ENCODE measurements at regions not wholly inside any gene's neighbourhood (a gene's known extent, or its start where the extent isn't known, plus 50 kb on each side); places are given as distances from the start of the nearest gene placed in this dataset.
A peak's percentile ranks its signal among the peaks of the same experiment; 100 is the strongest.

- TF ChIP-seq PAX5 (IDR thresholded peaks at IDR 0.05; ENCODE audit: insufficient read depth, low read length, severe bottlenecking) (no peak), POLR2A (IDR thresholded peaks at IDR 0.05; ENCODE audit: low read depth, low read length) (no peak), POU2F2 (IDR thresholded peaks at IDR 0.05; ENCODE audit: low read depth, low read length) (no peak), SPI1 (IDR thresholded peaks at IDR 0.05; ENCODE audit: low read depth, low read length) (no peak), POLR2AphosphoS5 (IDR thresholded peaks at IDR 0.05; ENCODE audit: low read depth, low read length) (no peak), TAF1 (IDR thresholded peaks at IDR 0.05; ENCODE audit: low read depth, low read length) (no peak)
- FAIRE-seq: no peak
- no peak for DNase-seq (ENCODE audit: insufficient read length, low spot score)
Observed at GRCh38 chr3:177995381-177996085, 540.7 kb upstream of the KCNMB2 start.

- FAIRE-seq (peak; percentile 47), DNase-seq (ENCODE audit: insufficient read length, low spot score) (no peak)
- TF ChIP-seq POLR2AphosphoS5 (IDR thresholded peaks at IDR 0.05; ENCODE audit: low read depth, low read length) (no peak), SPI1 (IDR thresholded peaks at IDR 0.05; ENCODE audit: low read depth, low read length) (peak; percentile 30)
Observed at GRCh38 chr3:178001670-178002101, 534.5 kb upstream of the KCNMB2 start.

GRCh38 chr3:178002113-178002512, 534.1 kb upstream of the KCNMB2 start:
- no peak for DNase-seq (ENCODE audit: insufficient read length, low spot score)
- TF ChIP-seq POLR2AphosphoS5 (IDR thresholded peaks at IDR 0.05; ENCODE audit: low read depth, low read length): no peak
- TF ChIP-seq TAF1 (IDR thresholded peaks at IDR 0.05; ENCODE audit: low read depth, low read length): no peak
- no peak for TF ChIP-seq PAX5 (IDR thresholded peaks at IDR 0.05; ENCODE audit: insufficient read depth, low read length, severe bottlenecking)
- FAIRE-seq: no peak

GRCh38 chr3:178003756-178004155, 532.5 kb upstream of the KCNMB2 start:
- no peak for FAIRE-seq
- TF ChIP-seq PAX5 (IDR thresholded peaks at IDR 0.05; ENCODE audit: insufficient read depth, low read length, severe bottlenecking): no peak
- TF ChIP-seq SPI1 (IDR thresholded peaks at IDR 0.05; ENCODE audit: low read depth, low read length): no peak
- no peak for TF ChIP-seq POU2F2 (IDR thresholded peaks at IDR 0.05; ENCODE audit: low read depth, low read length)
- TF ChIP-seq TAF1 (IDR thresholded peaks at IDR 0.05; ENCODE audit: low read depth, low read length): no peak
- no peak for TF ChIP-seq POLR2AphosphoS5 (IDR thresholded peaks at IDR 0.05; ENCODE audit: low read depth, low read length)
- DNase-seq (ENCODE audit: insufficient read length, low spot score): no peak

GRCh38 chr3:178005961-178006360, 530.3 kb upstream of the KCNMB2 start:
- FAIRE-seq (no peak), DNase-seq (ENCODE audit: insufficient read length, low spot score) (no peak)
- TF ChIP-seq PAX5 (IDR thresholded peaks at IDR 0.05; ENCODE audit: insufficient read depth, low read length, severe bottlenecking) (no peak), POLR2A (IDR thresholded peaks at IDR 0.05; ENCODE audit: low read depth, low read length) (no peak), POU2F2 (IDR thresholded peaks at IDR 0.05; ENCODE audit: low read depth, low read length) (no peak), TAF1 (IDR thresholded peaks at IDR 0.05; ENCODE audit: low read depth, low read length) (no peak), POLR2AphosphoS5 (IDR thresholded peaks at IDR 0.05; ENCODE audit: low read depth, low read length) (no peak), SPI1 (IDR thresholded peaks at IDR 0.05; ENCODE audit: low read depth, low read length) (no peak)

GRCh38 chr3:178010306-178010705, 525.9 kb upstream of the KCNMB2 start:
- no peak for TF ChIP-seq PAX5 (IDR thresholded peaks at IDR 0.05; ENCODE audit: insufficient read depth, low read length, severe bottlenecking)
- TF ChIP-seq POLR2AphosphoS5 (IDR thresholded peaks at IDR 0.05; ENCODE audit: low read depth, low read length): no peak
- DNase-seq (ENCODE audit: insufficient read length, low spot score) (no peak), FAIRE-seq (no peak)

- FAIRE-seq: no peak
- TF ChIP-seq POU2F2 (IDR thresholded peaks at IDR 0.05; ENCODE audit: low read depth, low read length) (no peak), POLR2A (IDR thresholded peaks at IDR 0.05; ENCODE audit: low read depth, low read length) (no peak)
- no peak for DNase-seq (ENCODE audit: insufficient read length, low spot score)
Observed at GRCh38 chr3:178019645-178020044, 516.6 kb upstream of the KCNMB2 start.

GRCh38 chr3:178022599-178022998, 513.6 kb upstream of the KCNMB2 start:
- no peak for TF ChIP-seq SPI1 (IDR thresholded peaks at IDR 0.05; ENCODE audit: low read depth, low read length)
- no peak for TF ChIP-seq TAF1 (IDR thresholded peaks at IDR 0.05; ENCODE audit: low read depth, low read length)
- no peak for TF ChIP-seq PAX5 (IDR thresholded peaks at IDR 0.05; ENCODE audit: insufficient read depth, low read length, severe bottlenecking)
- TF ChIP-seq POU2F2 (IDR thresholded peaks at IDR 0.05; ENCODE audit: low read depth, low read length): no peak
- no peak for TF ChIP-seq POLR2A (IDR thresholded peaks at IDR 0.05; ENCODE audit: low read depth, low read length)
- TF ChIP-seq POLR2AphosphoS5 (IDR thresholded peaks at IDR 0.05; ENCODE audit: low read depth, low read length): no peak
- DNase-seq (ENCODE audit: insufficient read length, low spot score): no peak
- no peak for FAIRE-seq

- DNase-seq (ENCODE audit: insufficient read length, low spot score) (no peak), FAIRE-seq (no peak)
- TF ChIP-seq PAX5 (IDR thresholded peaks at IDR 0.05; ENCODE audit: insufficient read depth, low read length, severe bottlenecking): no peak
- TF ChIP-seq POLR2A (IDR thresholded peaks at IDR 0.05; ENCODE audit: low read depth, low read length): no peak
- TF ChIP-seq POLR2AphosphoS5 (IDR thresholded peaks at IDR 0.05; ENCODE audit: low read depth, low read length): no peak
- TF ChIP-seq POU2F2 (IDR thresholded peaks at IDR 0.05; ENCODE audit: low read depth, low read length): no peak
Observed at GRCh38 chr3:178028933-178029332, 507.3 kb upstream of the KCNMB2 start.

GRCh38 chr3:178036451-178037144, 499.6 kb upstream of the KCNMB2 start:
- FAIRE-seq: no peak
- TF ChIP-seq POLR2AphosphoS5 (IDR thresholded peaks at IDR 0.05; ENCODE audit: low read depth, low read length) (no peak), POU2F2 (IDR thresholded peaks at IDR 0.05; ENCODE audit: low read depth, low read length) (no peak), SPI1 (IDR thresholded peaks at IDR 0.05; ENCODE audit: low read depth, low read length) (no peak), POLR2A (IDR thresholded peaks at IDR 0.05; ENCODE audit: low read depth, low read length) (no peak), TAF1 (IDR thresholded peaks at IDR 0.05; ENCODE audit: low read depth, low read length) (no peak), PAX5 (IDR thresholded peaks at IDR 0.05; ENCODE audit: insufficient read depth, low read length, severe bottlenecking) (no peak)
- no peak for DNase-seq (ENCODE audit: insufficient read length, low spot score)

Data from GM12891 (cell line).